ENCODE measurements at regions not wholly inside any gene's neighbourhood (a gene's known extent, or its start where the extent isn't known, plus 50 kb on each side); places are given as distances from the start of the nearest gene placed in this dataset.

- Histone ChIP-seq H3K79me2 (ENCODE audit: control insufficient read depth, low read length) (no peaks in the 10 kb centered on the region), H3K9me2 (replicated peaks; ENCODE audit: control insufficient read depth, low read length) (no peaks in the 10 kb centered on the region), H3K4me2 (ENCODE audit: low read length) (no peak overlapping the region), H3K27me3 (ENCODE audit: control insufficient read depth, low read length) (no peaks in the 10 kb centered on the region), H3K27ac (ENCODE audit: low read depth, low read length) (no peak overlapping the region), H3K9me3 (ENCODE audit: control insufficient read depth, insufficient read depth, low read length) (no peaks in the 10 kb centered on the region), H3K4me1 (ENCODE audit: control insufficient read depth, low read length) (no peaks in the 10 kb centered on the region), H3K36me3 (ENCODE audit: control insufficient read depth, low read length) (no peaks in the 10 kb centered on the region), H3K4me3 (ENCODE audit: low read length) (no peak overlapping the region), H3F3A (ENCODE audit: control insufficient read depth, insufficient read depth) (no peaks in the 10 kb centered on the region), H4K20me1 (ENCODE audit: control insufficient read depth, insufficient read depth, low read depth, low read length) (no peaks in the 10 kb centered on the region)
- TF ChIP-seq CTCF (IDR thresholded peaks at IDR 0.05; ENCODE audit: low read depth, low read length, poor library complexity, severe bottlenecking) = no peak
- TF ChIP-seq EZH2phosphoT487 (IDR thresholded peaks at IDR 0.05; ENCODE audit: borderline replicate concordance, low read length) = no peak
These were observed 683.7 kb upstream of the ID4 start for GRCh38 chr6:19153270-19153980.

DNA sequence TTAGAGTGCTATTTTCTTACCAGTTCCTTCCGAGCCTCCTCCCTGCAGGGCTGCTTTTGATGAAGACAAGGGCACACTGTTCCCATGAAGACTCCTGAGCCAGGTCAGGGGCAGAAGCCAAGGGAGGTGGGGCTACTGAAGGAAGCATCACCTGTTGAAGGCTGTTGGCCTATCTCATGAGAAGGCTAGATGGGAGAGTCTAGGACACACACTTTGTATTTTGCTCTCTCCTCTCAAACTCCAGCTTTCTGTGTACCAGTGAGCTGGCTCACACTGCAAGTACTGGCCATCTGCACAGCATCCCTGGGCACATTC lies 683.2 kb upstream of the ID4 start:
- Histone ChIP-seq H3K4me1 (ENCODE audit: control insufficient read depth, low read length) (no peaks in the 10 kb centered on the region), H3K36me3 (ENCODE audit: control insufficient read depth, low read length) (no peaks in the 10 kb centered on the region), H3K9me2 (replicated peaks; ENCODE audit: control insufficient read depth, low read length) (no peaks in the 10 kb centered on the region), H3F3A (ENCODE audit: control insufficient read depth, insufficient read depth) (no peaks in the 10 kb centered on the region), H3K79me2 (ENCODE audit: control insufficient read depth, low read length) (no peaks in the 10 kb centered on the region), H4K20me1 (ENCODE audit: control insufficient read depth, insufficient read depth, low read depth, low read length) (no peaks in the 10 kb centered on the region), H3K27ac (ENCODE audit: low read depth, low read length) (no peak overlapping the region), H3K27me3 (ENCODE audit: control insufficient read depth, low read length) (no peaks in the 10 kb centered on the region), H3K9me3 (ENCODE audit: control insufficient read depth, insufficient read depth, low read length) (no peaks in the 10 kb centered on the region), H3K4me2 (ENCODE audit: low read length) (no peak overlapping the region), H3K4me3 (ENCODE audit: low read length) (no peak overlapping the region)
- TF ChIP-seq EZH2phosphoT487 (IDR thresholded peaks at IDR 0.05; ENCODE audit: borderline replicate concordance, low read length) (no peak), CTCF (IDR thresholded peaks at IDR 0.05; ENCODE audit: low read depth, low read length, poor library complexity, severe bottlenecking) (no peak)

DNA sequence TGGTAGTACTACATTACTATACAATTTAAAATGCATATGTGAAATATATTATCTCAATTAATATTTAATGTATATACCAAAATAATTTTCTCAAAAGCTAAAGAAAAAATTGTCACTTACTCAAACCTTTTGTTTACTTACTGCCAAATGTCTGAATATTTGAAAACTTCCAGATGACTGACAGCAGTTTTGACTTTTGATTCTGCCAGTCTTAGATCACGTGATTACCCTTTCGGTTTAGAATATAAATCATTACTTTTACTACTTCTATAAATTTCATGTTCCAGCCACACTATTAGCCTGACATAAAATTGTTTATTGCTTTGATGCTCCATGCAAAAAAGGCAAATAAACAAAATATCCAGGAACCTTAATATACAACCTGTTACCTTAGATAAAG lies 680.7 kb upstream of the ID4 start:
- no peaks in the 10 kb centered on the region for H3K36me3 ChIP-seq (ENCODE audit: control insufficient read depth, low read length)

More for the DNA sequence above, 680.7 kb upstream of the ID4 start:
- Histone ChIP-seq H3F3A (ENCODE audit: control insufficient read depth, insufficient read depth) (no peaks in the 10 kb centered on the region), H3K4me2 (ENCODE audit: low read length) (no peak overlapping the region), H3K79me2 (ENCODE audit: control insufficient read depth, low read length) (no peaks in the 10 kb centered on the region), H3K9me3 (ENCODE audit: control insufficient read depth, insufficient read depth, low read length) (no peaks in the 10 kb centered on the region), H3K27ac (ENCODE audit: low read depth, low read length) (no peak overlapping the region), H4K20me1 (ENCODE audit: control insufficient read depth, insufficient read depth, low read depth, low read length) (no peaks in the 10 kb centered on the region), H3K9me2 (replicated peaks; ENCODE audit: control insufficient read depth, low read length) (no peaks in the 10 kb centered on the region), H3K4me1 (ENCODE audit: control insufficient read depth, low read length) (no peaks in the 10 kb centered on the region), H3K4me3 (ENCODE audit: low read length) (no peak overlapping the region), H3K27me3 (ENCODE audit: control insufficient read depth, low read length) (no peaks in the 10 kb centered on the region)
- no peak for TF ChIP-seq CTCF (IDR thresholded peaks at IDR 0.05; ENCODE audit: low read depth, low read length, poor library complexity, severe bottlenecking)
- no peak for TF ChIP-seq EZH2phosphoT487 (IDR thresholded peaks at IDR 0.05; ENCODE audit: borderline replicate concordance, low read length)
